Endometrium (tissue), 2 donors: ENCODE measurements at regions not wholly inside any gene's neighbourhood (a gene's known extent, or its start where the extent isn't known, plus 50 kb on each side); places are given as distances from the start of the nearest gene placed in this dataset.
"Not testable (repeated sequence)": the region's sequence is repeated elsewhere in the genome, so short reads cannot be mapped to it uniquely, and the experiment has no call there.

Experiments used
- FAIRE-seq: peaks from 2 replicates; lab custom pipeline; 2012; peaks lifted over from hg19 to GRCh38; lab: Jason Lieb, UNC
- donor health status: control.
- donor health status: control.

DNA sequence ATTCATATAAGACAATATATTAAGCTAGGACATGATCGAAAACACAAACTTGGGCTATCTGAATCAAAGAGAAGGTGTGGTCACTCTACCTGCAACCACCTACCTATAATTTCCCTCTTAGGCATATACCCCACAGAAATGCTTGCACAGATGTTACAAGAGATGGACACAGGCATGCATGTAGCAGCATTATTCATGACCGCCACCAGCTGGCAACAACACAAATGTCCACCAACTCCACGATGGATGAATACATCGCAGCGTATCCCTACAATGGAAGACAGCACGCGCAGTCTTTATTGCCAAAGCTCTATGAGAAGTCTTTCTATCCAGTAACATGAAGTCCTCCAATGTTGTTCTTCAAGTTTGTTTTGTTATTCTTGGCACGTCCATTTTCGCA lies 90.8 kb downstream of the ARL4C start:
- no peak for FAIRE-seq

DNA sequence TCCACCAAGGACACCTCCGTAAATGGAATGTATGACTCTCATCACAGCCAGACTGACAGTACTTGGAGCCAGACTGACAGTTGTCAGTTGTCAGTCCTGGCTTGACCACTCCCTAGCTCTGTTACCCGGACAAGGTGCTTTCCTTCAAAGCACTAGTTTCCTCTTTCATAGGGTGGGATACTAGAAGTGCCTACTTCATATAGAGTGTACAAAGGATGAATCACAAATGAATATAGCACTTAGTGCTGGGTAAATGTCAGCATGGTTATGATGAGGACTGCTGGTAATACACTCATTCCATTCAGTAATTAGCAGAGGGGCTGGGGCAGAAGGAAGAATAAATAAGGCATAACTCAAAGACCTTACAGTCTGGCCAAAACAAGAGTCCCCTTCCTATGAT lies 91.4 kb downstream of the ARL4C start:
- FAIRE-seq: no peak

DNA sequence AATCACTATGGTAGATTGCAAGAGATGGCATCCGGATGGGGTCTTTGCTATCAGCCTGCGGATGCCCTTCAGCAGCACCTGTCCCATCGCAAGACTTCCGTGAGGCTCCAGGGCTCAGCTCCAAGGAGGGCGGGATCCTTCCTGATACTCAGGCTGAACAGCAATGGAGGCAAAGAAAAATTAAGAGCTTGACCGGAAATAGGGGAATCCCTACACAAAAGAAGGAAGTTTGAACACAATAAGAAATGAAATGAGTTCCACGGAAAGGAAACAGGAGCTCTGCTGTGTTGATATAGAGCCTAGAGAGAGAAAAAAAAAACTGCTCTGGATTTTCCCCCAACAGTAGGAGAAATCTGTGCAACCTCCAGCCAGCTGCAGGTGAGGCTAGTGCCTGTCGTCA lies 91.9 kb downstream of the ARL4C start:
- no peak for FAIRE-seq

DNA sequence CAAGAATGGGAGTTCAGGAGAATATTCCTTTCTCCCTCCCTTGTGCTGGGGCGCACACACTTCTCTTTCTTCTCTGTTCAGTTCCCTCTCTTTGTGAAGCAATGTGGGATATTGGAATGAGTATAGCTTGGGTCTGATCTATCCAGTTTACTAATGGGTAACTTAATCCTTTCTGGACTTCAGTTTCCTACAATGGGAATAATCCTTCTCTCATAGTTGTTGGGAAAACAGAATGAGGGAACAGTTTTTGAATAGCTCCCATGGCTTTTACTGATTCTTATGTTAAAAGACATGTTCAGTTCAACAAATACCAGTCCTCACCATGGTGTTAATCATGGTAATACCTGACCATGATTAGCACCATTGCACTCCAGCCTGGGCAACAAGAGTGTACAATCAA lies 93.1 kb downstream of the ARL4C start:
- FAIRE-seq: no peak

DNA sequence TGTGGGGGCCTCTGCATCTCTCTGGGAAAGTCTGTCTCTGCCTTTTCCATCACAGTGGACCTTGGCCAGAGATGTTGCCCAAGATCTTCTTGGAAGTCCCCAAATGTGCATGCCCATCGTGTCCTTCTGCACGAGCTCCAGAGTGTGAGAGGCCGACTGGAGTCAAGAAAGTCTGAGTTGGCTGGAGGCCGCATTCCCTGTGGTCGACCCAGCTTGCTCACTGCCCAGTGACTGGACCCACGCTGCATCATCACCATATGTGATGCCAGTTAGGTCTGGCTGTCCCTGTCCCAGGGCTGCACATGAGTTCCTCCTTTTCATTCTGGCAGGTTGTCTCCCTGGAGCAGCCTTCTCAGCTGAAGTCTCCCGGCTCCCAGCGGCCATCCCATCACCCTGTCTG lies 93.8 kb downstream of the ARL4C start:
- FAIRE-seq: no peak

DNA sequence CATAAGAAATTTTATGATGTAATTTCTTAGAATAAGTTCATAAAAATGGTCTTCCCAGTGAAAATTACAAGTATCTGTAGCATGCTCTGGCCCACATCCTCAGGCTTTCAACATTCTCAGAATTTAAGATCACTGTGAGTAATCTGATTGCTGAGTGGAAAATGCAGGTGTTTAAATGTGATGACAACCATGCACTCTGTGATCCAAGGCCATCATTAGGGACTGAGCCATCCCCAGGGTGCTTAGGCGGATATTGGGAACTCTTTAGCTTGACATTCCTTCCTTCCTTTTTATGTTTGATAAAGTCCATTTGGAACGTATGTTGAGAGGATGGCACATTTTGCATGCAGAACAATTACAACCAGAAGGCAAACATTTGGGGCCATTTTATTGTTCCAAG lies 95.5 kb downstream of the ARL4C start:
- no peak for FAIRE-seq

DNA sequence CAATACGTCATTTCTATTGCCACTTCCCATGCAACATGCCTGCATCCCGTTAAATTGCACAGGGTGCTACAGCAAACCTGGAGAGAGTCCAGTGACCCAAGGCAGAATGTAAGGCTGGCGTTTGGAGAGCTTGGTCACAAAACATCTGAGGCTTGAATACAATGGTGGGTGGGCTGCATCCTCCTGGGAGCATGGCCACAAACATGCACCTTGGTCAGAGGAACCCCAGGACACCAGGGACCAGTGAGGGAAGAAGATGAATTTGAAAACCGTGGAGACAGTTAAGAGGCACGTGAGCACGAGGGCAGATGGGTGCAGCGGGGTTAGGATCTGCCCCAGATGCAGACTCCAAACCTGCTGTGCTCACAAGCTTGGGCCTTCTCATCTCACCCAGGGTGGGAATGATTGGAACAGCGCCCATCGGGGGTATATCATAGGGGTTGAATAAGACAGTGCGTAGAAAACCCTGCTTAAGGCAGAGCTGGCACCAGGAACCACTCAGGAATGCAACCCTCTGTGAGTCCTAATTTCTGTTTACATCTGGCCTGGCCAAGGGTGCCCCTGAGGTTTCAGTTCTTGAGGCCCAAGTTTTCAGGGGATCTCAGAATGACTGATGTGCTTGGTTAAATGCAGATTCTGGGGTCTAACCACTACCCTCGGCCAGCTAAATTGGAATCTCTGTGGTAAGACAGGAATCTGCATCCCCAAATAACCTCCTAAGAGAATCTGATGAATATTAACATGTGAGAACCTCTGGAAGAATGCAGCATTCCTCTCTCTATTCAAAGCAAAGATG lies 97.2 kb downstream of the ARL4C start:
- FAIRE-seq: no peak

DNA sequence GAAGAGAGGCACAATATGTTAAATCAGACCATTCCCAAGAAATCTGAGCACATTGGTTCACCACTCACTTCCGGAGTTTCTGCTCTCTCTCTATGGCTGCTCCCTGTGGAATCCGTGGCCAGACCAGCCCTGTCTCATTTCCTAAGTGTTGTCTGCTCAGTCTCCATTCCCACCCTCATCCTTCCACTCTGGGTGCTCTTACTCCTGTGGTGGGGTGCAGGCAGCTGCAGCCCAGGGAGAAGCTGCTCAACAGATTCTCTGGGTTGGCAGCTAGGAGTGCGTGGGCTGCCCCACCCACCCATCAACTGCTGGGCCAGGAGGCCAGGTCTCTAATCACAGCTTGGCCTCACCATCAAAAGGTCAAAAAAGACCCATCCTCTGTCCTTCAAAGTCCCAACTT lies 98.3 kb downstream of the ARL4C start:
- no peak for FAIRE-seq

DNA sequence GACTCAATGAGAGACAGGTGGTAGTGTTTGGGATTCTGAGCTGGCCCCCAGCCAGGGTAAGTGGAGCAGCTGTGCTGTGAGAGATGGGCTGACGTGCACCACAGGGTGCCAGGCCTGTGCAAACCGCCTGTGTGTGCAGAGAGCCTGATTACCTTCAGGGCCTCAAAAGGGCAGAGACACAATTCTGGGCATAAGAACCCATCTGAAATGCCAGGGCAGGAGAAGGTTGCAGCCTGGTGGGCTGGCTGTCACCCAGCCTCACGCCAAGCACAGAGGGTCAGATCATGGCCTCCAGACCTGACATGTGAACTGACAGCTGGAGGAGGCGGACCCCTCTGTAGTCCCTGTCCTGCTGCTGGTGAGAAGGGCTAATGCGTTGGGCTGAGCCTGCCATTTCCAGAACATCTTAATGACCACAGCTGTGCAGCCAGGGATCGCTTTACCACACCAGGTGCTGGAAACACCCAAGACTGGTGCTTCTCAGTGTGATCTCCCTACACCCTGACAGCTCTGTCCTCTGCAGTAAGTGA lies 100.9 kb downstream of the ARL4C start:
- FAIRE-seq: no peak

DNA sequence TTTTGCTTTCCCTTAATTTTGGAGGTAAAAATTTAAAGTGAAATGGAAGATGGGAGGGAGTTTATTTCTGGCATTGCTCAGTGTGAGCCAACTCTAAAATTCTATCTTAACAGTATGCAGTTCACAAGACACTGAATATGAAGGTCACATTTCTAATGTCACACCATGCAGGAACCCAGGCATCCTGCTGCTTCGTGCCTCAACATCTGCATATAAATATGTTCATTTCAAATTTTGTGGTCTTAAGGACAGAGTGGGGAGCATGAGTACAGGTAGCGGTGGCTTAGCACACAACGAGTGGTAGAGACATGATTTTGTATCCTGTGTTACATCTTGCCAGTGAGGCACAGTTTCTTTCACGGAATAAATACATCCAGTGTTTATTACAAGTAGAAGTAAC lies 102.4 kb downstream of the ARL4C start:
- FAIRE-seq: no peak

DNA sequence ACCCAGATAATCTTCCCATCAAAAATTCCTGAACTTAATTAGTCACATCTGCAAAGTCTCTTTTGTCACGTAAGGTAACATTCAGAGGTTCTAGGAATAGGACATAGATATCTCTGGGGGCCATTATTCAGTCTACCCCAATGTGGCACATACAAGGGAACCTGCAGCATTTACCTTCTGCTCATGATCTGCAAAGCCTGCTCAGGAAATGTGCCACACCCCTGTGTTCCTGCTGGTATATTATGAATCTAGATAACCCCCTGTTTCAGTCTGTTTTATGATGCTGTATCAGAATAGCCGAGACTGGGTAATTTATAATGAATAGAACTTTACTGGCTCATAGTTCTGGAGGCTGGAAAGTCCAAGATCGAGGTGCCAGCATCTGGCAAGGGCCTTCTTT lies 103.5 kb downstream of the ARL4C start:
- no peak for FAIRE-seq

DNA sequence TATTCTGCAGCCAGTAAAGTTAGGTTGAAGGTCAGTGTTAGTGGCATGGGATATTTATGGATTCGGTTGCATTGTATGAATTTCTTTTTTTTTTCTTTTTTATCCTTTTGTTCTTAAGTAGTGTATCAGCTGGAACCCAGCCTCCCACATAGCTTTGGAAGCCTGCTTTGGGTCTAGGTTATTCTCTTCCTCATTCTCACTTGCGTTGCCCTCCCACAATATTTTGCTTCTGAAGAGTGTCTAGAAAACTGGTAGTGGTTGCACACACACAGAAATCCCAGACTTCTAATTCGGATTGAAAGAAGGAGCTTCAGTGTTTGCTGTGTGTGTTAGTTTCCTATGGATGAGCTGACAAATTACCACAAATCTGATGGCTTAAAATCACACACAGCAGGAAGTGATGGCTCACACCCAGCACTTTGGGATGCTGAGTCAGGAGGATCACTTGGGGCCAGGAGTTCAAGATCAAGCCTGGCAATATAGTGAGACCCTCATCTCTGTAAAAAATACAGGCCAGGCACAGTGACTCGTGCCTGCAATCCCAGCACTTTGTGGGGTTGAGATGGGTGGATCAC lies 104.8 kb downstream of the ARL4C start:
- no peak for FAIRE-seq

DNA sequence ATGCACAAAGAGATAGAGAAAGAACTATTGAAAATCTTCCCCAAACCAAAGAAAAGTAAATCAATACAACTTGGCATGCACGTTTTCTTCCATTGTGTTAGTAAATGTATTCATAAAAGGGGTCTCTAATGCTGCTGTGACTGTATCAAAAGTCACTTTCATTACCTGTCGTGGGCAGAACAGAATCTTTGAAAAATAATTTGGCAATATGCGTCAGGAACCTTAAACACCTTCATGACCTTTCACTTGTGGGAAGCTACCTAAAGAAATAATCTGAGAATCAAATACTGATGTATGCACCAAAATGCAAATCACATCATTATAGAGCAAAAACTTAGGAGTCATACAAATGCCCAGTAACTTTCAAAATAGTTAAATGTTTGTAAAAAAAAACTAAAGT lies 105.3 kb downstream of the ARL4C start:
- no peak for FAIRE-seq

DNA sequence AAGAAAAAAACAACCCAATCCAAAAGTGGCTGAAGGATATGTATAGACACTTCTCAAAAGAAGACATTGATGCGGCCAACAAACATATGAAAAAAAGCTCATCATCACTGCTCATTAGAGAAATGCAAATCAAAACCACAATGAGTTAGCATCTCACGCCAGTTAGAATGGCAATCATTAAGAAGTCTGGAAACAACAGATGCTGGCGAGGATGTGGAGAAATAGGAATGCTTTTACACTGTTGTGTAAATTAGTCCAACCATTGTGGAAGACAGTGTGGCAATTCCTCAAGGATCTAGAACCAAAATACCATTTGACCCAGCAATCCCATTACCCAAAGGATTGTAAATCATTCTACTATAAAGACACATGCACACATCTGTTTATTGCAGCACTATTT lies 107.2 kb downstream of the ARL4C start:
- not testable (repeated sequence) for FAIRE-seq

DNA sequence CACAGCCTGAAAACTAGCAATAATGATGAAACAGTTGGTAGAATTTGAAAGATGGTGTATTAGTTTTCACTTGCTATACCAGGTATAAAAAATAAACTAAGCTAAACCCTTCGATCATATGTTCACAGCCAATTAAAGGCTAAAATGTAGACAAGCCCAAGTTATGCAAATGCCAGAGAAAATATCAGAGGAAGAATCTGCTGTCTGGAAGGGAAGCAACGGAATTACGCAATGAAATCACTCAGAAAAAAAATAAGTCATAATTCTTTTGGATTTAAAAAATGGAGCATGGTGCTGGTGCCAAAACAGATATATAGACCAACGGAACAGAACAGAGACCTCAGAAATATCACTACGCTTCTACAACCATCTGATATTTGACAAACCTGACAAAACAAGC lies 108.3 kb downstream of the ARL4C start:
- no peak for FAIRE-seq

DNA sequence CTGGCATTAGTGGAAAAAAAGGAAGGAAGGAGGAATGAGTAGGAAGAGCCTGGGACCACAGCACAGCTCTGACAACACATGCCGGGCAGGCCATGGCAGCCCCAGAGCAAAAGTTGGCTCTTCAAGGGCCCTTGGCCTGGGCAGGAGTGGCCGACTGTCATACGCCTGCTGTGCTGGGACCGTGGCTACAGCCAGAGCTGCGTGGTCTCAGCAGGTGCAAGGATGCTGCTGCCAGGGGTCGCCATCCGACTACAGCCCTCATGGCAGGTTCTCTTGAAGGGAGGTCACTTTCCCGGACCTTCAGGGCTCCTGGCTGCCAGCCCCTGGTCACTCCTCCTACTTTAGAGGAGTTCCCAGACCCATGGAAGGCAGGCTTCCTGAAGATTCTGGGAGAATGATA lies 109.9 kb downstream of the ARL4C start:
- FAIRE-seq: no peak

DNA sequence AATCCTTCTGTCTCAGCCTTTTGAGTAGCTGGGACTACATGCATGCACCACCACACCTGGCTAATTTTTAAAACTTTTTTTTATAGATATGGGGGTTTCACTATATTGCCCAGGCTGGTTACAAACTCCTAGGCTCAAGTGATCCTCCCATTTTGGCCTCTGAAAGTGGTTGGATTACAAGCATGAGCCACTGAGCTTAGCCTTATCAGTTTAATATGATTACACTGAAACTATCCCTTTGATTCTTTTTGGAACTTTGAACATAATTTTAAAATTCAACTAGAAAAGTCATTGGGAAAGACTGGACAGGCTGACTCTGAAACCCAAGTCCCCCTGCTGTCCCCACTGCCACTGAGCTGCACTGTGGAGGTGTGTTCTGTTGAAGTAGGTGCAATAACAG lies 114.8 kb downstream of the ARL4C start:
- no peak for FAIRE-seq

DNA sequence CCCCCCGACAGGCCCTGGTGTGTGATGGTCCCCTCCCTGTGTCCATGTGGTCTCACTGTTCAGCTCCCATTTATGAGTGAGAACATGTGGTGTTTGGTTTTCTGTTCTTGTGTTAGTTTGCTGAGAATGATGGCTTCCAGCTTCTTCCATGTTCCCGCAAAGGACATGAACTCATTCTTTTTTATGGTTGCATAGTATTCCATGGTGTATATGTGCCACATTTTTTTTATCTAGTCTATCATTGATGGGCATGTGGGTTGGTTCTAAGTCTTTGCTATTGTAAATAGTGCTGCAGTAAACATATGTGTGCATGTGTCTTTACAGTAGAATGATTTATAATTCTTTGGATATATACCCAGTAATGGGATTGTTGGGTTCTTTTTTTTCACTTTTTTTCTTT lies 117.9 kb downstream of the ARL4C start:
- not testable (repeated sequence) for FAIRE-seq

DNA sequence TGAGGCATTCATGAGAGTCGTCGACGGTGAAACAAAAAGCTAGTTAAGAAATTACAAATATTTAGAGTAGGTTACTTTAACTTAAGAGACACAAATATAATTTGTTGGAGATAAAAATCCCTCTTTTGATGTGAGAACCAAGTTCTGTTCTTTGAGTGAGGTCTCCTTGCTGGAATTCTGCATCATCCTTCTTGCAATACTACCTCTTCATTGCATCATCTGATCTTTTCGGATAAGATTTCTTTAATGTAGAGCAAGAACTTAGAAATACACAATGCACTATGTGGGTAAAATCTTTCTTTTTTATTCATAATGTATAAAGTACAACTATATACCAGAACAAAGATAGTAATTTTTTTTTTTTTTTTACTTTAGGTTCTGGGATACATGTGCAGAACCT lies 118.4 kb downstream of the ARL4C start:
- FAIRE-seq: no peak

DNA sequence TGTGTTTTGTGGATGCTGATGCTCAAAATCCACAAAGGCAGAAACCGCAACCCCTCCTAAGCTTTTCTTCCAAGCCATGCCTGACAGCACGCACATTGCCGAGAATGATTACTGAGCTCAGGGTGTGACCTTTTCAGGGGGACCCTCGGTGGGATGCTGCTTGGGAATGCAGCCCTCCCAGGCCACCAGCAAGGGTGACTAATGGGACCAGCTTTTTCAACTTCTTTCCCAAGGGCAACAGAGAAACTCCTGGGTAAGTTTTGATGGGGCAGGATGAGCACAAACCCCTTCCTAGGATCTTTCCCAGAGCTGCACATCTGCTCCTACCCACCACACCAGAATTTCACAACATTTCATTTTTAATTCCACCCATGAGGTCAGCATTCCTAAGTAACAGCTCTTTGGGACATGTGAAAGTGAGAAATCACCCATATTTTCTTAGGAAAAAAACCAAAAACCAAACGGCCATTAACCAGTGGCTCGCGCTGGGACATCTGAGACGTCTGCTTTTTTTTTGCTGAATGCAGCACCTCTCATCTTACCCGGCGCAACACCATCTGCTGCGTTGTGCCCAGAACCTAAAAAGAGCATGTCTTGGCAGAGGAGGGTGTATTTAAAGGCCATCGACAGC lies 119.0 kb downstream of the ARL4C start:
- FAIRE-seq: no peak

DNA sequence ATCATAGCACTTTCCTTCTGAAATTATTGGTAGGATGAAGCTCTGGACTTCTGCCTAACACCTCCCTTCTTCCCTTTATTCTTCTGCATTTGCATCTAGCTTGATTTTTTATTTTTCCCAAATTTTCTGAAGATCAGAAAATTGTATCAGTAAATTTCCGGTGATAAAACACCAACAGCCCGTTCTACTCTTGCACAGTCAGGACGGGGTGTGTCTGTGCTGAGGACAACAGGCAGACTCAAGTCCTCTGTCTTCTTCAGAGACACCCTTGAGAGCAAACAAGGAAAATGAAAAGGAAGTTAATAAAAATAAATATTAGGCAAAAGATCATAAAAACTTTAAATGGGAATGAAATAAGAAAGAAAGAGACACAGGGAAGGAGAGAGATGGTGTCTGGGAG lies 120.7 kb downstream of the ARL4C start:
- FAIRE-seq: no peak

DNA sequence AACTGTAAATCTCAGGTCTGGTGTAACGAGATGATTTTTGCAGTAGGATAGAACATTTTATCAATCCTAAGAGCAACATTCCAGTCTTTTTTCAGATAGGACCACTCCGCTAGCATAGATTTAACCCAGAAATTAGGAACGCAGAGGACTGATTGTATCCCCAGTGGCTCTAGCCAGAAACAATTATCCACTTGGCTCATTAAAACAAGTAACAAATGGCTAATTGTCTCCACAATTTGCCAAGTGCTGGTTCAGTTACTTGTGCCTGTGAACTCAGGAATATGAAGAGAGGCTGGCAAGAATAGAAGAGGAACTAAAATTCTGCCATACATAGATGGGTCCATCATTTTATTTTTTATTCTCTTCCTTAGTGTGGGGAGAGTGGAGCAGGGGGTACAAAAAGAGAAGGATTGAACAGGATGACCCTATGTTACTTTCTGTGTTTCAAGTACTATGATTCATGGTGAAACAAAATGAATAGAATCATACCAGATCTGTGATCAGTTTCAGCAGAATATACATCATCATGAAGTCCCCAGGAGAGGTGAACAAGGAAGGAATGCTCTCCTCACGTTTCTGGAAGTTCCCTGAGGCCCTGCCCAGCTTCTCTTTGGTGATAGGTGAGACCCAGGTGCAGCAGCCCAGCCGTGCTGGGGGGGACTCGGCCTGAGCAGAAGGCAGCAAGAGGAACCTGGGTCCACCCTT lies 121.6 kb downstream of the ARL4C start:
- FAIRE-seq: no peak

DNA sequence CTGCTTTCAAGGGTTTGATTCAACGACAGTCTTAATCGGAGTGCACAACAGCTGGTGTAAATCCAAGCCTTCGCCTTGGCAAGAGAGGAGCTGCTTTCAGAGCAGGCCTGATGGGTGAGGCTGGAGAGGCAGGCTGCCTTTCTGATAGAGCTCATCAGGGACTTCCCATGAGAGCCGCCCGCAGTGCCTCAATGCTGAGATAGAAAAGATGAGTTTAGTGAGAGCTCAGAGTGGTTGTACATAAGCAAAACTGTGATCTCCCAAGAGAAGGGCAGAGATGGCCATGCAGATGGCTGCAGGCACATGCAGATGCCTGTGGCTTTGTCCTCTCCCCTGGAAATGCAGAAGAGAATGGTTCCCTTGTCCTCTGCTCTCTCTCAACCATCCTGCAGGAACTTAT lies 122.1 kb downstream of the ARL4C start:
- FAIRE-seq: no peak
